AML-193 (cell line): ENCODE measurements at regions not wholly inside any gene's neighbourhood (a gene's known extent, or its start where the extent isn't known, plus 50 kb on each side); places are given as distances from the start of the nearest gene placed in this dataset.
"Not testable (repeated sequence)": the region's sequence is repeated elsewhere in the genome, so short reads cannot be mapped to it uniquely, and the experiment has no call there.

Experiments used
- DNase-seq, 2 experiments: peaks; one replicate each; lab custom pipeline; 2025; lab: John Stamatoyannopoulos, UW

GRCh38 chr2:38146907-38147307, 71.0 kb upstream of the CYP1B1 start:
- DNase-seq, result no peak

- no peak for DNase-seq
These were observed 70.4 kb upstream of the CYP1B1 start for GRCh38 chr2:38146275-38146906.

- no peak for DNase-seq
These were observed 69.3 kb upstream of the CYP1B1 start for GRCh38 chr2:38145236-38145635.

- no peak for DNase-seq
These were observed 66.7 kb upstream of the CYP1B1 start for GRCh38 chr2:38142627-38143026.

GRCh38 chr2:38141501-38141900, 65.5 kb upstream of the CYP1B1 start:
- DNase-seq, result no peak

- no peak for DNase-seq
These were observed 63.0 kb upstream of the CYP1B1 start for GRCh38 chr2:38138996-38139395.

GRCh38 chr2:38138419-38138818, 62.5 kb upstream of the CYP1B1 start:
- DNase-seq, result no peak

GRCh38 chr2:38137958-38138357, 62.0 kb upstream of the CYP1B1 start:
- not testable (repeated sequence) for DNase-seq

- DNase-seq, result no peak
These were observed 55.7 kb upstream of the CYP1B1 start for GRCh38 chr2:38131676-38132075.

- DNase-seq, result no peak
These were observed 54.9 kb upstream of the CYP1B1 start for GRCh38 chr2:38130876-38131275.

- peak in 1 of 2 experiments; percentile 17 for DNase-seq
These were observed 54.0 kb upstream of the CYP1B1 start for GRCh38 chr2:38129987-38130386.

GRCh38 chr2:38129481-38129880, 53.5 kb upstream of the CYP1B1 start:
- no peak for DNase-seq

- DNase-seq, result peak; percentile 86 to 87
These were observed 52.7 kb upstream of the CYP1B1 start for GRCh38 chr2:38128653-38129052.

- no peak for DNase-seq
These were observed 51.3 kb upstream of the CYP1B1 start for GRCh38 chr2:38127277-38127676.

- no peak for DNase-seq
These were observed 49.9 kb upstream of the CYP1B1 start for GRCh38 chr2:38125842-38126241.
